Erythroblast (primary cell): ENCODE measurements at regions not wholly inside any gene's neighbourhood (a gene's known extent, or its start where the extent isn't known, plus 50 kb on each side); places are given as distances from the start of the nearest gene placed in this dataset.
"Not testable (repeated sequence)": the region's sequence is repeated elsewhere in the genome, so short reads cannot be mapped to it uniquely, and the experiment has no call there.

Experiments used
- GATA1 ChIP-seq: IDR thresholded peaks from 2 replicates; pipeline ENCODE4 v1.6.1; 2011; ENCODE audit warnings: low read depth, mild to moderate bottlenecking, control low read depth, low read length, moderate library complexity
- POLR2A ChIP-seq: IDR thresholded peaks from 2 replicates; pipeline ENCODE4 v1.6.1; 2011; ENCODE audit warnings: mild to moderate bottlenecking, low read length

GRCh38 chr1:120274438-120274837 is 98.1 kb upstream of the SEC22B start:
- TF ChIP-seq POLR2A, GATA1: not testable (repeated sequence)
